Glomerular visceral epithelial cell (primary cell): ENCODE measurements at regions not wholly inside any gene's neighbourhood (a gene's known extent, or its start where the extent isn't known, plus 50 kb on each side); places are given as distances from the start of the nearest gene placed in this dataset.

Source experiments
- DNase-seq: peaks from one replicate; pipeline ENCODE4 v3.0.0-alpha.2; 2016; ENCODE audit errors: extremely low spot score

DNA sequence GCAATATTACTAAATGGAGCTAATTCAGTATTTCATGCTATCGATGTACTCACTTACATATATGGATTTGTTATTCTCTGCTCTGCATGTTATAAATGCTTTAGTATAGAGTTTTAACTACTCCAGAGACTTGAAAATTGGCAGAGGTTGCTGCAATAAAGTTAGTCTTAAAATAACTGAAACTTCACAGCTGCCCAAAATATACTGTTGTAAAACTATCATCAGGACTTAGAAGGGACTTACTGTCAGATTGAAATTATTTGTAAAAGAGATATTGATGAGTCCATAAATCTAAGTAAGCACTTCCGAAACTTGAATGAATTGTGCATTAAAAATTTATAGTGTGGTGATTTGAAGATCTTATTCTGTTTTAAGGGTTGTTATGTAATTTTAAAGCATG lies 1178.2 kb upstream of the PCDH20 start:
- DNase-seq, result no peak

DNA sequence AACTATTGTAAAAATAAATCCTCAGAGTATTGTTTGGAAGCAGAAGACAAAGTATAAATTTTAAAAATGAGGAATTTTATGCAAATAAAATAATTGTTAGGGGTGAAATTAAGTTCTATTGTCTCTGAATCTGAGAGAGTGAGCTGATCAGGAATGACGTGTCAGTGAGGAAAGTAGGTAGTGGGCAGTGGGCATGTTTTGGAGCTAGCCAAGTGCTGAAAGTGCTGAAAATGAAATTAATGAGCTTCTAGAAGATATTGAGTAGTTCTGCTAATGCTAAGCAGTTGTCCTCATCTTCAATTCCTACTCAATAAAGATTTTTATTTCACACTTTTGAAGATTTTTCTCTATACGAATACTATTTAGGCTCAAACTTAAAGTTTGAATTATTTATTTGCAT lies 1167.8 kb upstream of the PCDH20 start:
- no peak for DNase-seq

- DNase-seq, result no peak
These were observed 1162.8 kb upstream of the PCDH20 start for GRCh38 chr13:62578402-62578801.

DNA sequence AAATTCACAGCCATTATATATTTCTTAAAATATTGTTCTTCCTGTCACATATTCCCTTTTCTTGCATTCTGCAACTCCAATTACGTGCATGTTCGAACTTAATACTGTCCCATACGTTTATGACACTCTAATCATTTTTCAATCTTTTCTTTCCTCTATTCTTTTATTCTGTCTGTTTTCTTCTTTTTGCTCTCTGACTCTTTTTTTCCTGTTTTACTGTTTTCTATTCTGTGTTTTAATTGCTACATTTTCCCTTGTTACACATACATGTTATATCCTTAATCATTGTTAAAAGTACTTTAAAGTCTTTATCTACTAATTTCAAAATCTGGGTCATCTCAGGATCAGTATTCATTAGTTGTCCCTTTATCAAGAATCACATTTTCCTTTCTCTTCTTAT lies 1149.1 kb upstream of the PCDH20 start:
- no peak for DNase-seq

- no peak for DNase-seq
These were observed 1147.6 kb upstream of the PCDH20 start for GRCh38 chr13:62563251-62563650.

GRCh38 chr13:62556978-62557377 lies 1141.3 kb upstream of the PCDH20 start:
- no peak for DNase-seq

GRCh38 chr13:62551588-62551987 lies 1135.9 kb upstream of the PCDH20 start:
- no peak for DNase-seq

DNA sequence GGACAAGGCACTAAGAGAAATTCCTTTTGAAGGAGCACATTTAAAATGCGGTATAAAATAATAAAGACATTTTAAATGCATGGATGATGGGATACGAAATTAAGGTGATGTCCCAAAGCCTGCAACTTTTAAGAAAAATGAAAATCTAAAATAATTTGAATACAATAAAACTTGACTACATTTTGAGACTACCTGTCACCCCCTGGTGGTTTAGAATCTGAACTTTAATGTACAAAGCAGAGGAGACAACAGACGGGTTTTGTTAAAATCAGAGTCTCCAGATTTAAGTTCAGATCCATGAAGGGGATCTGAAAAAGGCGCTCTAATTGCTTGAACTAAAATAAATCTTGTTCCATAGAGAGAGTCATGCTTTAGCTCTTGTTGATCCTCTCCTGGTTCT lies 1129.3 kb upstream of the PCDH20 start:
- DNase-seq, result no peak

GRCh38 chr13:62537593-62537992 lies 1121.9 kb upstream of the PCDH20 start:
- no peak for DNase-seq

GRCh38 chr13:62525652-62526051 lies 1110.0 kb upstream of the PCDH20 start:
- DNase-seq, result no peak

DNA sequence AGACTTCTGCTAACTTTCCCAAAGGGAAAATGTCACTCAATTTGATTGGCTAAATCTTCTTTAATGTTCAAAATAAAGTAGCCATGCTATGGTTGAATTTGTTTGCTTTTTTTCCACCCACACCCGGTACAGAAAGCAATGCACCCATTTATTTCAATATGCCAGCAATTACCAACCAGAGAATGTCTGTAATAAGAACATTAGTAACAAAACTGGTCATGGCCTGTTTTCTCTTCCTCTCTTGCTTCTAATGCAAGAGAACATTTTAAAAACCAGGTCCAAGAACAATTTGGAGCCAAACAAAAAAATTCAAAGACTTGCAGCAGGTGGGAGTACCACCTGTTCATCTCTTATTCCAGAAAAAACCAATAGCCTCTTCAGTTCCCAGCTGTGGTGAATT lies 1108.8 kb upstream of the PCDH20 start:
- DNase-seq, result no peak

DNA sequence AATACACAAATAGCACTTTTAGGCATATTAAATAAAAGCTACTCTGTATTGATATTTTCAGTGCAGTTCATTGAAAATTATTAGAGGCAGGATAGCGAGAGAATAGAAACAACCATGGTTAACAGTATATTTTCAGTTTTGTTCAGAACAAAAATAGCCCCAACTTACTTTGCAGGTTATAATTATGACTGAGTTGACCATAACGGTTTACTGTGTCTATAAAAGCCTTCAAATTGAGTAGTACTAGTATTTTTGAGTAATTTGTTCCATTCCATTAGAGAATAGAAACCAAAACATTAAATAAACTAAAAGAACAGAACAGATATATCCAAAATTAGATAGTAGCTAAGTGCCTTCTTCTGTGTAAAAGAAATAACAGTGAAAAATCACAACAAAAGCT lies 1108.4 kb upstream of the PCDH20 start:
- DNase-seq, result no peak

DNA sequence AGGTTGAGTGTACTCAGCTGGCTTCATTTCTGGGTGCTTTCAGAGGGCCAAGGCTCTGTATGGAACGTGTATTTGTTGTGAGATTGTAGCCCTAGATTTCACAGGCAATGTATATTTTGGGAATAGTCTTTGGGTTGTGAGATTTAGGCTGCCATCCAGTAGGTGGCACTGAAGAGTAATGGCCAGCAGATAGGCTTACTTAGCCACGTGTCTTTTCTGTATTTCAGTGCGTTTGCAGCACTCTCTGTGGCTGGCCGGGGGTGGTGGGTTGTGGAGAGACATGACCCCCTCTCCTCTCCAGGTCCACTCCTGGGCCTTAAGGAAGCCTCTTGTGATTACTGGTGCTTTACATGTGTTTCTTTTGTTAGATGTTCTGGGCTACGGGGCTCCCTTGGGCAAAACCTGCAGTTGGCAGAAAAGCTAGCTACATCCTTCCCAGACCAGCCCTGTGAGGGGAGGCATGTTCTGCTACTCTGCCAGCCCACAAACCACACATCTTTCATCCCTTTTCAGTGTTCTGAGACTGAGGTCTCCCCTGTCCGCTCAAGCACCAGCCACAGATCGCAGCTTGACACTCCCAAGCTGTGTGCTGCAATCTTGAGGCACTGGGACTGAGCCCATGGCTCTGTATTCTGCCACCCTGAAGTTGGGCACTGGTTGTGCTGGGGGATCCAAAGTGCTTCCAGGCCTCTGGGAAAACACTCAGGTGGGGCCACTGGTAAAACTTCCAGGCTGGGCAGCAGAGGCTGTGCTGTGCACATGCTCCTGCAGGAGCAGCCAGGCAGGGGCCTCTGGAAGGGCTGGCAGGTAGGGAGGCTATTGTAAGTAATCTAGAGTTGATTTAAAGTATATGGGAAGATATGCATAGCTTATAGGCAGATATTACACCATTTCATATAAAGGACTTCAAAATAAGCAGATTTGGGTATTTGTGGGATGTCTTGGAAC lies 1096.8 kb upstream of the PCDH20 start:
- peak; percentile 24 for DNase-seq

GRCh38 chr13:62510906-62511655 lies 1095.4 kb upstream of the PCDH20 start:
- no peak for DNase-seq

- no peak for DNase-seq
These were observed 1086.9 kb upstream of the PCDH20 start for GRCh38 chr13:62502588-62502987.

DNA sequence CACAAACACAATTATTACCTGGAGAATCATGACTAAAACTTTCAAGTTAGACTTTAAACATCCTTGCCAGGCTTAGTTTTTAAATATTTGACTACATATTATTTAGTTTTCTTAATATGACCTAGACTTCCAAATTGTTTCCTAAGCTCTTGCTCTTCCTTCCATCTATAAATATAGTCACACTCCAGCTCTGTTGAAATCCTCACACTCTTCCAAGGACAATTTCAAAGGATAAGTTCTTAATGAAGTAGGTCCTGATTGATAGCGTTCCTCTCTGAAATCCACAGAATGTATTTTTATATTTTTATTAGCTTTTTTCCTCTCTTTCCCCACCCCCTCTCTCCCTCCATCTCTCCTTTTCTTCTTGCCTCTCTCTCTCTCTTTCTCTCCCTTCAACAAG lies 1074.1 kb upstream of the PCDH20 start:
- no peak for DNase-seq

GRCh38 chr13:62483774-62484173 lies 1068.1 kb upstream of the PCDH20 start:
- DNase-seq, result no peak

GRCh38 chr13:62482351-62482750 lies 1066.7 kb upstream of the PCDH20 start:
- no peak for DNase-seq

DNA sequence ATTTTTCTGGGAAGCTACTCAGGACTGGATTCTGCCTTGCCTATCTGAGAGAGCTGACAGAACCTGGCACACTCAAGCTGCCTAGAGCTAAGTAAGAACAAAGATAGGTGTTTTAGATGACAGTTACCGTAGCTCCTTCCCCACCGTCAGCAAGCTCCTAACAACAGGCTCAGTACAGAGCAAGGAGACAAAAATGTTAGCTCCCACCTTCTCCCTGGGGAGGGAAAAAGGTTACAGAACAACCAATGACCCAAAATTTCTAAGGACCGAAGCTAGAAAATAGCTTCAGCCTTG lies 1058.2 kb upstream of the PCDH20 start:
- DNase-seq, result no peak

GRCh38 chr13:62473190-62473943 lies 1057.7 kb upstream of the PCDH20 start:
- no peak for DNase-seq

DNA sequence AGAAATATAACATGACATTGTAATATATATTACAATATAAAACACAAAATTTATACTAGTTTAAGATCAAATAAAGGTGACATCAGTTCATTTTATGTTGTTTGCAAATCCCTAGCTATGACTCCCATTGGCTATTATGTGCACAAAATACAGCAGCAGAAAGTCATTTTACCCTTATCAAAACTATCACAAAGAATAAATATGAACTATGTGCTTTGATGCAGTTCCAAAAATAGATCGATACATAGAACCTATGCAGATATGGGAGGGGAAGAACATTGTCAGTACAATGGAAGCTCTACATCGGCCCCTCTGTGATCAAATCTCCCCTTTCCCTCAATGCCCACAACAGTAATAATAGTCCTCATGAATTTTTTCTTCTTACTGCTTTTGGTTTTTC lies 1038.1 kb upstream of the PCDH20 start:
- DNase-seq, result no peak

- no peak for DNase-seq
These were observed 1035.1 kb upstream of the PCDH20 start for GRCh38 chr13:62450759-62451158.
